KMS-11 (cell line): ENCODE measurements at regions not wholly inside any gene's neighbourhood (a gene's known extent, or its start where the extent isn't known, plus 50 kb on each side); places are given as distances from the start of the nearest gene placed in this dataset.

Experiments
- H2AFZ ChIP-seq: fragments of 200-600 bp; sonication (generic); 2 replicates; pipeline ENCODE4 v1.6.1; 2016; ENCODE audit warnings: antibody characterized with exemption, mixed run types, low read depth
- H3K27ac ChIP-seq: fragments of 200-600 bp; sonication (generic); 2 replicates; pipeline ENCODE4 v1.6.1; 2016; ENCODE audit warnings: mild to moderate bottlenecking, mixed run types
- H3K27me3 ChIP-seq: fragments of 200-600 bp; sonication (generic); 2 replicates; pipeline ENCODE4 v1.6.1; 2017; ENCODE audit warnings: mild to moderate bottlenecking, low read depth, mixed run types, moderate library complexity; ENCODE audit not compliant: insufficient read depth
- H3K36me3 ChIP-seq: fragments of 200-600 bp; sonication (generic); 2 replicates; pipeline ENCODE4 v1.6.1; 2017; ENCODE audit warnings: mild to moderate bottlenecking, mixed run types; ENCODE audit not compliant: insufficient read depth
- H3K4me1 ChIP-seq: fragments of 200-600 bp; sonication (generic); 2 replicates; pipeline ENCODE4 v1.6.1; 2016; ENCODE audit warnings: mild to moderate bottlenecking, low read depth, mixed run types; ENCODE audit not compliant: poor library complexity, severe bottlenecking
- H3K4me2 ChIP-seq: fragments of 200-600 bp; sonication (generic); 2 replicates; pipeline ENCODE4 v1.7.0; 2016; ENCODE audit warnings: mild to moderate bottlenecking, mixed run types
- H3K4me3 ChIP-seq: fragments of 200-600 bp; sonication (generic); IDR thresholded peaks from 2 replicates; pipeline ENCODE4 v1.6.1; 2017; ENCODE audit warnings: low read depth, low read length, mixed read lengths; ENCODE audit not compliant: insufficient read depth
- H3K79me2 ChIP-seq: fragments of 200-600 bp; sonication (generic); 2 replicates; pipeline ENCODE4 v1.6.1; 2016; ENCODE audit warnings: low read depth, mixed run types; ENCODE audit not compliant: insufficient read depth
- H3K9ac ChIP-seq: fragments of 200-600 bp; sonication (generic); 2 replicates; pipeline ENCODE4 v1.6.1; 2016; ENCODE audit warnings: mild to moderate bottlenecking, mixed run types
- H4K20me1 ChIP-seq: fragments of 200-600 bp; sonication (generic); 2 replicates; pipeline ENCODE4 v1.6.1; 2016; ENCODE audit warnings: mild to moderate bottlenecking, mixed run types; ENCODE audit not compliant: insufficient read depth
- CTCF ChIP-seq: fragments of 200-600 bp; sonication (generic); conservative IDR thresholded peaks from 2 replicates; pipeline ENCODE4 v1.6.1; 2017; ENCODE audit warnings: low read depth, mild to moderate bottlenecking, antibody characterized with exemption, low read length, moderate library complexity, mixed read lengths

- H4K20me1 ChIP-seq: no peaks in the 10 kb centered on the region
- H3K27me3 ChIP-seq: peaks cover 47% of the 10 kb centered on the region
- H3K4me1 ChIP-seq: no peaks in the 10 kb centered on the region
- H3K9ac ChIP-seq: no peak overlapping the region
- no peak overlapping the region for H3K27ac ChIP-seq
- no peak for TF ChIP-seq CTCF
- H3K36me3 ChIP-seq: no peaks in the 10 kb centered on the region
- no peak overlapping the region for H3K4me2 ChIP-seq
- H3K4me3 ChIP-seq: no peak overlapping the region
- no peak overlapping the region for H2AFZ ChIP-seq
- no peaks in the 10 kb centered on the region for H3K79me2 ChIP-seq
Observed at GRCh38 chr20:50393990-50394561, 116.1 kb upstream of the PTPN1 start.

GRCh38 chr20:50394569-50394968 is 115.6 kb upstream of the PTPN1 start:
- TF ChIP-seq CTCF: no peak
- no peaks in the 10 kb centered on the region for H4K20me1 ChIP-seq
- H3K9ac ChIP-seq: no peak overlapping the region
- H3K36me3 ChIP-seq: no peaks in the 10 kb centered on the region
- H3K27me3 ChIP-seq: peaks cover 44% of the 10 kb centered on the region
- no peaks in the 10 kb centered on the region for H3K4me1 ChIP-seq
- no peak overlapping the region for H3K4me3 ChIP-seq
- no peak overlapping the region for H3K4me2 ChIP-seq
- H2AFZ ChIP-seq: no peak overlapping the region
- no peaks in the 10 kb centered on the region for H3K79me2 ChIP-seq
- no peak overlapping the region for H3K27ac ChIP-seq

- no peaks in the 10 kb centered on the region for H3K4me1 ChIP-seq
- H2AFZ ChIP-seq: no peak overlapping the region
- no peak overlapping the region for H3K9ac ChIP-seq
- no peak overlapping the region for H3K4me3 ChIP-seq
- TF ChIP-seq CTCF: no peak
- no peaks in the 10 kb centered on the region for H3K79me2 ChIP-seq
- H3K4me2 ChIP-seq: no peak overlapping the region
- no peaks in the 10 kb centered on the region for H4K20me1 ChIP-seq
- no peaks in the 10 kb centered on the region for H3K36me3 ChIP-seq
- no peak overlapping the region for H3K27ac ChIP-seq
- peaks cover 37% of the 10 kb centered on the region for H3K27me3 ChIP-seq
Observed at GRCh38 chr20:50395251-50395729, 114.9 kb upstream of the PTPN1 start.

GRCh38 chr20:50395914-50396488 is 114.2 kb upstream of the PTPN1 start:
- no peaks in the 10 kb centered on the region for H3K4me1 ChIP-seq
- no peaks in the 10 kb centered on the region for H4K20me1 ChIP-seq
- no peak overlapping the region for H3K4me3 ChIP-seq
- H3K36me3 ChIP-seq: no peaks in the 10 kb centered on the region
- H3K79me2 ChIP-seq: no peaks in the 10 kb centered on the region
- no peak for TF ChIP-seq CTCF
- H3K27ac ChIP-seq: no peak overlapping the region
- H2AFZ ChIP-seq: no peak overlapping the region
- H3K27me3 ChIP-seq: peaks cover 37% of the 10 kb centered on the region
- no peak overlapping the region for H3K4me2 ChIP-seq
- no peak overlapping the region for H3K9ac ChIP-seq
